ENCODE measurements at regions not wholly inside any gene's neighbourhood (a gene's known extent, or its start where the extent isn't known, plus 50 kb on each side); places are given as distances from the start of the nearest gene placed in this dataset.

- peaks cover 24% of the 10 kb centered on the region for H3K27me3 Mint-ChIP-seq
- Histone ChIP-seq H3K27ac (ENCODE audit: low read length in 2 of 2) (no peak overlapping the region), H3K79me2 (ENCODE audit: control insufficient read depth, insufficient read depth, low read length) (no peaks in the 10 kb centered on the region), H3K4me1 (ENCODE audit: control insufficient read depth in 2 of 2, insufficient read depth in 2 of 2, low read length in 2 of 2) (no peaks in the 10 kb centered on the region), H4K20me1 (ENCODE audit: control insufficient read depth, insufficient read depth, low read length, poor library complexity, severe bottlenecking) (no peaks in the 10 kb centered on the region), H3K27me3 (replicated peaks in 1 of 4; ENCODE audit: control extremely low read depth in 1 of 4, control insufficient read depth in 3 of 4, insufficient read depth in 4 of 4, low read length in 3 of 4) (no peaks in the 10 kb centered on the region), H3K4me2 (replicated peaks; ENCODE audit: low read depth, low read length, poor library complexity, severe bottlenecking) (no peak overlapping the region), H3K9ac (ENCODE audit: low read length) (no peak overlapping the region), H2AFZ (ENCODE audit: insufficient read depth, low read depth, low read length, poor library complexity, severe bottlenecking) (no peak overlapping the region), H3K4me3 (ENCODE audit: control extremely low read depth in 1 of 5, extremely low read depth in 1 of 5, insufficient read depth in 1 of 5, low read depth in 2 of 5, low read length in 4 of 5) (no peak overlapping the region), H3K36me3 (replicated peaks in 1 of 2; ENCODE audit: control extremely low read depth in 1 of 2, control insufficient read depth in 1 of 2, extremely low read depth in 1 of 2, insufficient read depth in 2 of 2, low read length in 1 of 2) (no peaks in the 10 kb centered on the region), H3K9me3 (ENCODE audit: control extremely low read depth in 1 of 3, control insufficient read depth in 2 of 3, insufficient read depth in 1 of 3, low read length in 2 of 3) (no peaks in the 10 kb centered on the region)
- intact Hi-C loops (cut with micrococcal nuclease) = no loop called here
- no peak for TF ChIP-seq EZH2 (IDR thresholded peaks at IDR 0.05; ENCODE audit: borderline replicate concordance, insufficient read depth, low read depth, low read length, poor library complexity, severe bottlenecking)
- TF ChIP-seq CTCF (IDR thresholded peaks at IDR 0.05) = no peak
- ATAC-seq (ENCODE audit: low read depth) (no peak), DNase-seq (no peak)
- no peaks in the 10 kb centered on the region for H3K9me3 Mint-ChIP-seq (ENCODE audit: insufficient read depth)
- POLR2A ChIA-PET = no interaction called here
- no peaks in the 10 kb centered on the region for H3K4me1 Mint-ChIP-seq
- no peak overlapping the region for H3K27ac Mint-ChIP-seq
- H3K4me3 Mint-ChIP-seq = no peak overlapping the region
- WGBS (ENCODE audit: insufficient coverage) = 100% methylated on average over 1 of the region's 2 CpGs
- CTCF ChIA-PET = no interaction called here
Measured at GRCh38 chr1:184242507-184242943, 144.3 kb upstream of the C1orf21 start.

- TF ChIP-seq EZH2 (IDR thresholded peaks at IDR 0.05; ENCODE audit: borderline replicate concordance, insufficient read depth, low read depth, low read length, poor library complexity, severe bottlenecking) (no peak), CTCF (IDR thresholded peaks at IDR 0.05) (no peak)
- H3K9me3 Mint-ChIP-seq (ENCODE audit: insufficient read depth) = no peaks in the 10 kb centered on the region
- H3K27ac Mint-ChIP-seq = no peak overlapping the region
- POLR2A ChIA-PET = no interaction called here
- H3K27ac ChIP-seq (ENCODE audit: low read length in 2 of 2) = no peak overlapping the region
- CTCF ChIA-PET = no interaction called here
- H2AFZ ChIP-seq (ENCODE audit: insufficient read depth, low read depth, low read length, poor library complexity, severe bottlenecking) = no peak overlapping the region
- H3K79me2 ChIP-seq (ENCODE audit: control insufficient read depth, insufficient read depth, low read length) = no peaks in the 10 kb centered on the region
- no peaks in the 10 kb centered on the region for H4K20me1 ChIP-seq (ENCODE audit: control insufficient read depth, insufficient read depth, low read length, poor library complexity, severe bottlenecking)
- no peaks in the 10 kb centered on the region for H3K9me3 ChIP-seq (ENCODE audit: control extremely low read depth in 1 of 3, control insufficient read depth in 2 of 3, insufficient read depth in 1 of 3, low read length in 2 of 3)
- no peak overlapping the region for H3K4me3 Mint-ChIP-seq
- intact Hi-C loops (cut with micrococcal nuclease) = no loop called here
- no peaks in the 10 kb centered on the region for H3K36me3 ChIP-seq (replicated peaks in 1 of 2; ENCODE audit: control extremely low read depth in 1 of 2, control insufficient read depth in 1 of 2, extremely low read depth in 1 of 2, insufficient read depth in 2 of 2, low read length in 1 of 2)
- H3K27me3 ChIP-seq (replicated peaks in 1 of 4; ENCODE audit: control extremely low read depth in 1 of 4, control insufficient read depth in 3 of 4, insufficient read depth in 4 of 4, low read length in 3 of 4) = no peaks in the 10 kb centered on the region
- H3K4me2 ChIP-seq (replicated peaks; ENCODE audit: low read depth, low read length, poor library complexity, severe bottlenecking) = no peak overlapping the region
- H3K4me1 ChIP-seq (ENCODE audit: control insufficient read depth in 2 of 2, insufficient read depth in 2 of 2, low read length in 2 of 2) = no peaks in the 10 kb centered on the region
- no peak overlapping the region for H3K9ac ChIP-seq (ENCODE audit: low read length)
- ATAC-seq (ENCODE audit: low read depth) (no peak), DNase-seq (no peak)
- peaks cover 33% of the 10 kb centered on the region for H3K27me3 Mint-ChIP-seq
- H3K4me3 ChIP-seq (ENCODE audit: control extremely low read depth in 1 of 5, extremely low read depth in 1 of 5, insufficient read depth in 1 of 5, low read depth in 2 of 5, low read length in 4 of 5) = no peak overlapping the region
- no peaks in the 10 kb centered on the region for H3K4me1 Mint-ChIP-seq
- WGBS (ENCODE audit: insufficient coverage) = 80% methylated on average over 1 of the region's 2 CpGs
Measured at GRCh38 chr1:184244962-184245361, 141.9 kb upstream of the C1orf21 start.
